ENCODE measurements at regions not wholly inside any gene's neighbourhood (a gene's known extent, or its start where the extent isn't known, plus 50 kb on each side); places are given as distances from the start of the nearest gene placed in this dataset.

DNA sequence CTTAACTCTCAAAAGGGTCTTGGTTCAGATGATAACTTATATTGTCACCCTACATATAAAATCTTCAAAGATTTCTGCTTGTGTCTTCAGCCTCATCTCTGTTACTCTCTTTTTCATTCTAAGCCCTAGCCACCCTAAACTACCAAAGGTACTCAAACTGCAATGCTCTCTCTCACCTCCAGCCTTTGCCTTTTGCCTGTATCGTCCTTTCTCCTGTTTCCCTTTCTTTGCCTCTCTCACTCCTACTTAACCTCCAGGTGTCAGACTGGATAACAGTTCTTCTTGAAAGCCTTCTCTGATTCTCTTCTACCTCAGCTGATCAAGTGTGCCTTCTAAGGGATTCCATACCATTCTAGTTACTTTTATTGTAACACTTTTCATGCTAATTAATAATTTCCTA is 149.8 kb downstream of the SERPINI1 start:
- no peak for TF ChIP-seq JUND (IDR thresholded peaks at IDR 0.05; ENCODE audit: low read depth)
- peak in 1 of 2 experiments; percentile 42 for DNase-seq (ENCODE audit: low read depth in 1 of 2, low spot score in 1 of 2)
- in situ Hi-C loops (cut with HindIII; ENCODE audit: low pct_unique_long_range_greater_than_20kb, low sequenced_read_pairs), result no loop called here

DNA sequence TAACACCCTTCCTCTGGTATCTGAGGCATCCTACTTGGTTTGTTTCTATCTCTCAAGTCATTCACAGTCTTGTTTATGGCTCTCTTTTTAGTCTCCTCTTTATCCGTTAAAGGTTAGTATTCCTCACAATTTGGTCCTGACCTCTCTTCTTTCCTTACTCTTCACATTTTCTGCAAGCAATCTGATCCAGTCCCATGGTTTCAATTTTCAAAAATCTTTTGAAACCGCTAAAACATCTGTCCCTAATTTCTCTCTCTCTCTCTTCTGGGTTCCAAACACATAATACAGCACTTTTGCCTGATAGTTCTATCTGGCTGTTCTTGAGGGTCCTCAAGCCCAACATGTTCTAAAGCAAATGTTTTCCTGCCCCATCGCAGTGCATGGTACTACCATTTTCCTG is 149.0 kb downstream of the SERPINI1 start:
- in situ Hi-C loops (cut with HindIII; ENCODE audit: low pct_unique_long_range_greater_than_20kb, low sequenced_read_pairs), result no loop called here
- TF ChIP-seq JUND (IDR thresholded peaks at IDR 0.05; ENCODE audit: low read depth), result no peak

DNA sequence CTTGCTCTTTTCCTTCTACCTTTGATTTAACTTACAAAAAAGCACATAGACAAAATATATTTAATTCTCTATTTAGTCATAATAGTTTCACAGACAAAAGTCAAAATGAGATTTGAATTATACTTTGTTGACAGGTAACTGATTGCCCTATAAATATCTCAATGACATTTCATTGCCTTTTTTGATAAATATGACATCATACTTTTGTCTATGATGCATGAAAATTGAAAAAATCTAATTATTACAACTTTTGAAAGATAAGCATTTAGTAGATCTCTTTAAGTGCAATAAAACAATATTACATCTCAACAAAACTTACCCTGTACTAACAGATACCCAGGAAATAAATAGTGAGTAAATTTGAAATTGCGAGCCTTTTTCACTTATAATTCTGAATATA is 147.9 kb downstream of the SERPINI1 start:
- DNase-seq (ENCODE audit: low read depth in 1 of 2, low spot score in 1 of 2), result no peak
- TF ChIP-seq JUND (IDR thresholded peaks at IDR 0.05; ENCODE audit: low read depth), result no peak
- in situ Hi-C loops (cut with HindIII; ENCODE audit: low pct_unique_long_range_greater_than_20kb, low sequenced_read_pairs), result no loop called here

More for the DNA sequence above, 149.0 kb downstream of the SERPINI1 start:
- no peak for DNase-seq (ENCODE audit: low read depth in 1 of 2, low spot score in 1 of 2)

DNA sequence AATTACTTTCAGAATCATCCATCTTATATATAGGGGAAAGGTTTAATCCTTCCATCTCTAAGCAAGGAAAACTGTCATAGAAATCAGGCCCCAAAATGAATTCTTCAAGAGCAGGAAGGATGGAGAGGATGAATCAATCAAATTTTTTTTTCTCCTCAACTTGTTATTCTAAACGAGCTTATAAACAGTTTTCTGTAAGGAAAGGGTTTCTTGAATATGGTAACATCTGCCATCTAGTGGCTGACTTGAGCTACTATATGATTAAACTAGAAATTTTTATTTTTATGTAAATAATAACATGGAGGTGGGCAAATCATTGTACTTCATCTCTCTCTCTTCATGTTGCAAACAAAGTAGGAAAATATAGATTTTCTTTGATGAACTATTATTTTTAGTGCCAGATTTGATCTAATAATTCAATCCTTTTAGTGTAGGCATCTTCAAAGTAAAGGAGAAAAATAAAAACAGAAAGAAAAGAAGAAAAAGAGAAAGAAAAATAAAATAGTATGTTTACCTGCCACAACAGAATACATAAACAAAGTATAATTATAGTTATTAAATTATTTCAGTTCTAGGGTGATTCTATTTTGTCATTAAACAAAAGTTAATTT is 146.6 kb downstream of the SERPINI1 start:
- DNase-seq (ENCODE audit: low read depth in 1 of 2, low spot score in 1 of 2), result peak; percentile 21 to 70
- in situ Hi-C loops (cut with HindIII; ENCODE audit: low pct_unique_long_range_greater_than_20kb, low sequenced_read_pairs), result no loop called here
- no peak for TF ChIP-seq JUND (IDR thresholded peaks at IDR 0.05; ENCODE audit: low read depth)

DNA sequence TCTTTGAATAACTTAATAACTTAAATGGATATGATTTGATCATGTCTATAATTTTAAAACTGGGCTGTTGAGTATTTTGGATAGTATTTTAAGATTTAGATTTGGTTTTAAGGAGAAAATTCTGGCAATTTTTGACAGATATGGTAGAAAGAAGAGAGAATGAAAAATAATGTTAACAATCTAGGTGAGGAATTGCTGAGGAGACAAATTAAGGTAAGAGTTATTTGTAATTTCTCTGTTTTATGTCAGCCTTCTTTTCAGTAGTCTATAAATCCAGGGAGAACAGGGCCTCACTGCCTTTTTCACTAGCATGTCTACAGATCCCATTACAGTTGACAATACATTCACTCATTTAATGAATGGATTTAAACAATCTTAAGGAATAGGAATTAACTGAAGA is 144.7 kb downstream of the SERPINI1 start:
- DNase-seq (ENCODE audit: low read depth in 1 of 2, low spot score in 1 of 2), result no peak
- in situ Hi-C loops (cut with HindIII; ENCODE audit: low pct_unique_long_range_greater_than_20kb, low sequenced_read_pairs), result no loop called here
- no peak for TF ChIP-seq JUND (IDR thresholded peaks at IDR 0.05; ENCODE audit: low read depth)

DNA sequence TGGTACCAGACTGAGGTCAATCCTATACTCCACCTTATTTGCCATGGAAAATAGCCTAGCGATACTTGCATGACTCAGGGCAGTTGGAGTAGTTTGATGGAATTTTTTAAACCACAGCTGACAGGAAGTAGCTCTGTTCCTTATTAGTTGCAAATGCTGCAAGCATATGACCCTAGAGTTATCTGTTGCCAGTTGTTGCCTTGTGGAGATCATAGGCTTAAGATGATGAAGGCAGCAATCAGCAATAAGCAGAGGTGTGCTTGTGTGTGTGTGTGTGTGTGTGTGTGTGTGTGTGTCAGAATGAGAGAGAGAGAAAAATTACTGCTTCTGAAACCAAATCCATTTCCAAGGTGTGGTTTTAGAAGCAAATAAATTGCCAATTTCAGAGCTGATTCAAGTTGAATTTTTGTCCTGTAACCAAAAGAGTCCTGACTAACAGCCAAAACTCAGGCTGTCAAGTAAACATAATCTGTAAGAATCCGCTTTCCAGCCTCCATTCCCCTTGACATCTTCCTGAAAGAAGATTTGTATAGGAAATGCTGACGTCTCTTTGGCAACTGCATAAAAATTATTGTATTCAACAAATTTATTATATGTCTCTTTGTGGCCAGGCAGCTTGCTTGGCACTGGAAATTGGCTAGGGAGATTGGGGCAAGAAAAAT is 141.2 kb downstream of the SERPINI1 start:
- DNase-seq (ENCODE audit: low read depth in 1 of 2, low spot score in 1 of 2), result no peak
- in situ Hi-C loops (cut with HindIII; ENCODE audit: low pct_unique_long_range_greater_than_20kb, low sequenced_read_pairs), result no loop called here
- TF ChIP-seq JUND (IDR thresholded peaks at IDR 0.05; ENCODE audit: low read depth), result no peak
